GM21526 (cell line): ENCODE measurements at regions not wholly inside any gene's neighbourhood (a gene's known extent, or its start where the extent isn't known, plus 50 kb on each side); places are given as distances from the start of the nearest gene placed in this dataset.
"Not testable (repeated sequence)": the region's sequence is repeated elsewhere in the genome, so short reads cannot be mapped to it uniquely, and the experiment has no call there.

ENCODE experiments used
- ATAC-seq: cut with Tn5 transposase; IDR thresholded peaks from one replicate; pipeline ENCODE4 v1.9.1; 2021; ENCODE audit warnings: moderate library complexity; ENCODE audit not compliant: unreplicated experiment, low FRiP score

DNA sequence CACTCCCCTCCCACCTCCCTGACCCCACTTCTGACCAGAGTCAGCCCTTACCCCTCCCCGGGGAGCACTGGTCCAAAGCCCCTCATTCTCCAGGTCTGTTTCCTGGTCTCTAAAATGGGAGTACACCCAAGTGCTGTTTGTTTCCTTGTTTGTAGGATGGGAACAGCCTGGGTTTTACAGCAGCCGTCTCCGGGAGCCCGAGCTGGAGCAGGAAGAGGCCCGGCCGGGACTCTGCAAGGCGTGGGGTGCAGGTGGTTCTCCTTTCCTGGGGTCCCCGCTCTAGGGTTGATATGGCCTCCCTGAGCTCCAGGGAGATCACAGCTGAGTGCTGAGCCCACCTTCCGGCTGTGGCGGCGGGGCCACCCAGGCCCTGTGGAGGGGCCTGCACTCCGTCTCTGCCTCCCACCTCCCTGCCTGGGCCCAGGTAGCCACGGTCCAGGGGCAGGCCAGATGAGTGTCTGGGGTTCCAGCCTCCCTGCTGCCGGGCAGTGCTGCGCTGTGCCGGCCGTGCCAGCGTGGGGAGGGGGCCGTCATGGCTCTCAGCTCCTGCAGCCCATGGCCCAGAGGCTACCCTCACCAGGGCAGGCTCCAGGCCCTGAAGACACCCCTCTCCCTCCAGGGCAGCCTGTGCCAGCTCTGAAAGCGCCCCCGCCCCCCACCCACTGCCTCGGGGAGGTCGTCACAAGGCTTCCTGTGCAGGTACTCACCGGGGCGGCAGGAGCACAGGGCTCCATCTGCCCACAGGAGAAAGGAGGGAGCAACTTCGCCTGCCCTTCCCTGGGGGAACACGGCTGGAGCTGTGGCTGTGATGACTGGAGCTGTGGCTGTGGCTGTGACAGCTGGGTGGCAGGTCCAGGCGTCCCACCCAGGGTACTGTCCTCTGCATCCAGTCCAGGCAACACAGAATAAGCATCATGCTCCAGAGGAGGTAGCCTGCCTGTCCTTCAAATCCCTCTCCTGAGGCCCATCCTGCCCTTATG is 98.8 kb downstream of the ADRA2C start:
- no peak for ATAC-seq

DNA sequence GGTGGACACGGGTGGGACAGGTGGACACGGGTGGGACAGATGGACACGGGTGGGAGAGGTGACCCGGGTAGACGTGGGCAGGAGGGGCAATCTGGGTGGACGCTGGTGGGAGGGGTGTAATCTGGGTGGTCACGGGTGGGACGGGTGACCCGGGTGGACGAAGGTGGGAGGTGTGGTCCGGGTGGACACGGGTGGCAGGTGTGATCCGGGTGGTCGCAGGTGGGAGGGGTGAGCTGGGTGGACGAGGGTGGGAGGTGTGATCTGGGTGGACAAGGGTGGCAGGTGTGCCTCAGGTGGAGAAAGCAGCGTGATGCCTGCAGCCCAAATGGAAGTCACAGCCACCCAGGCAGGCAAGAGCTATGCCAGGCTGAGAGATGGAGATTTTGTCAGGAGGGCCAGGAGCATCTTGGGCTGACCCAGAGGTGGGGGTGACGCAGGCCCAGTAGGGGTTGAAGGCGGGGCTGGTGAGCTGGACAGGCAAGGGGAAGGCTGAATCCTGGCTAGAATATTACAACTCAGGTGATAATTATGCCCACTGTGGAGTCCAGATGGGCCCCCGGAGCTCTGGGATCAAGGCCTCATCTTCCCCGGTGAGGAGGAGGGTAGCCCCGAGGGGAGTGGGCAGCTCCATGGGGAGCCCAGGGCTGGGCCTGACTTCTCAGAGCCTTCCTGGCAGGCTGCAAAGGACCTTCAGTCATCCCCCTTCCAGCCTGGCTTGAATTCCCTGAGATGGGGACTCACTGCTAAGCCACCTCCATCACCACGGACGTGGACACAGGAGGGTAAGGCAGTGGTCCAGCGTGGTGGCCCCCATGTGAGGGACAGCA is 100.0 kb downstream of the ADRA2C start:
- no peak for ATAC-seq

DNA sequence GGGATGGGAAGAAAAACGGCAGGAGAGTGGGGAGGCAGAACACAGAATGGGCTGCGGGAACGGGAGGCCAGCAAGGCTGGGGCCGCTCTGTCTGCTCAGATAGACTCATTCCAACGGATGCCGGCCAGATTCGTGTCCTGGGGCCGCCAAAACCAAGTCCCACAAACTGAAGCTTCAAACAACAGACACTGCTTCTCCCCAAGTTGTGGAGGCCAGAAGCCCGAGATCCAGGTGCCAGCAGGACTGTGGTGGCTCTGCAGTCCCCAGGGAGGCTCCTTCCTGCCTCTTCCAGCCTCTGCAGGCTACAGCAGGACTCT is 100.6 kb downstream of the ADRA2C start:
- no peak for ATAC-seq

DNA sequence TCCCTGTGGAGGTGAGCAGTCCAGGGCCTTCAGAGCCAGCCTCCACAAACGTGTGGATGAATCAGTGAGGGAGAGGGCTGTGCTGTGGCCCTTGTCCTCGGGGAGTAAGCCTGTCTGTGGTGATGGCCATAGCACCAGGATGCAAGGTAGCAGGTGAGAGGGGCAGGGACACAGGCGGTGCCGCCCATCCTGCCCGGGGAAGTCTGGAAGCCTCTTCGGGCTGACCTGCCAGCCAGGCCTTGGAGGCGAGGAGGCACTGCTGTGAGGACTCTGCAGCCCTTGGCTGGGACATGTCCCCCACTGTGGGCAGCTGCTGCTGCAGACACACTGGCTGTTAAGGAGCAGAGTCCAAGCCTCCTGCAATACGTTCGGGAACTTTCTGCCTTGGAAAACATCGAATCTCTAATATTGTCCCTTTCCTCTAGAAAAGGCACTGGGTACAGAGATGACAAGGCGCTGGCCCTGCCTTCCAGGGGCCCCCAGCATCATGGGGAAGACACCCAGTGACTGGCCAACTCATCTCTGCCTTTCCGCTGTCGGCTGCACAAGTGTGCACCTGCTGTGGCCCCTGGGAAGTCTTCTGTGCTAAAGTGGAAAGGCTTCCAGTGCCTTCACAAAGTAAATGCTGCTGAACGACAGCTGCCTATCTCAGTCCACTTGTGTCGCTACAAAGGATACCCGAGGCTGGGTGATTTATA is 101.4 kb downstream of the ADRA2C start:
- ATAC-seq, result no peak

DNA sequence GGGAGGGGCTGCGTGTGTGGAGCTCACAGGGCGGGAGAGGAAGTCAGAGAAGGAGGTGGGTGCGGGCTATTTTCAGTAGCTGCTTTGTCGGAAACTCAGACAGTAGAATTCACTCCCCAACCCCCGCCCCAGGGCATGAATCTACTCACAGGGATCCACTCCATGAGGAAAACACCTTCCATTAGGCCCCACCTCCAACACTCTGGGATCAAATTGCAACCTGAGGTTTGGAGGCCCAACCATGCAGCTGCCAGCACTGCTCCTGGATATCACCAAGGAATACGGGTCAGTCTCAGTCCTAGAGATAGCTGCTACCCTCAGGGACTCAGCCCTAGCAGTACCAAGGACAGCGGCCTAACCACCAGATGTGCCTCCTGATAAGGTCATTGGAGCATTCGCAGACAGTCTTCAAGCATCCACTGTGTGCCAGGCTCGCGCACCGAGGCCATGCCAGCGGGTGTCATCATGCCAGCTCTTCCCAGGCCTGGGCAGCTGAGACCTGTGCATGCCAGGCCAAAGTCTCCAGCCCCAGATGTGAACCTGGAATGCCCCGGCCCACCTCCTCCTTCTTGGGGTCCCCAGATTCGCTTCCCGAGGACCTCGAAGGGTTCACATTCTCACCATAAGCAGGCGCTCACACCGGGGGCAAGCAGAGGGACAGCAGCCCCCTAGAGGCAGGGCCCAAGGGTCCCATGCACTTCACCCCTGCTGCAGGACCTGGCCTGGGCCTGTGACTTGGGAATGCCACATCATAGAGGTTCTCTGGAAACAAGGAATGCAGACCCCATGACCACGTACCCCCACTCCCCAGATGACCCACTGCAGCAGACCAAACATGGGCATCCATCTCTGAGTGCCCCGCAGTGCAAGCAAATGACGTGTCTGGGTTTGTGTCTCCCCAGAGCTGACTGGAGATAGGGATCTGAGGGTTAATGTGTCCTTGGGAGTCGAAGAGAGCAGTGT is 102.3 kb downstream of the ADRA2C start:
- ATAC-seq, result no peak

DNA sequence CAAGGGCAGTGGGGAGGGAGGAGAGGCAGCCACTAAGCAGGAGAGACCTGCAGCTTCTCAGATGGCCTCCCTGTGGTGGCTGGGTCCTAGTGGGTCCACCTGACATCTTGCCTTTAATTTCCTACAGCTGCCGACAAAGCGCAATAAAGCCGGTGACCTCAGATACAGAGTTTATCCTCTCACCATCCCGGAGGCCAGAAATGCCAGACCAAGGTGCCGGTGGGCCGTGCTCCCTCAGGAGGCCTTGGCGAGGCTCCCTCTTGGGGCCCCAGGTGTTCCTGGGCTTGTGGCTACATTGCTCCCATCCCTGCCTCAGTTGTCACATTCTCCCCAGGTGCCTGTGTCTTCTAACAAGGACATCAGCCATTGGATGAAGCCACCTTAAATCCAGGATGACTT is 103.0 kb downstream of the ADRA2C start:
- ATAC-seq, result no peak

DNA sequence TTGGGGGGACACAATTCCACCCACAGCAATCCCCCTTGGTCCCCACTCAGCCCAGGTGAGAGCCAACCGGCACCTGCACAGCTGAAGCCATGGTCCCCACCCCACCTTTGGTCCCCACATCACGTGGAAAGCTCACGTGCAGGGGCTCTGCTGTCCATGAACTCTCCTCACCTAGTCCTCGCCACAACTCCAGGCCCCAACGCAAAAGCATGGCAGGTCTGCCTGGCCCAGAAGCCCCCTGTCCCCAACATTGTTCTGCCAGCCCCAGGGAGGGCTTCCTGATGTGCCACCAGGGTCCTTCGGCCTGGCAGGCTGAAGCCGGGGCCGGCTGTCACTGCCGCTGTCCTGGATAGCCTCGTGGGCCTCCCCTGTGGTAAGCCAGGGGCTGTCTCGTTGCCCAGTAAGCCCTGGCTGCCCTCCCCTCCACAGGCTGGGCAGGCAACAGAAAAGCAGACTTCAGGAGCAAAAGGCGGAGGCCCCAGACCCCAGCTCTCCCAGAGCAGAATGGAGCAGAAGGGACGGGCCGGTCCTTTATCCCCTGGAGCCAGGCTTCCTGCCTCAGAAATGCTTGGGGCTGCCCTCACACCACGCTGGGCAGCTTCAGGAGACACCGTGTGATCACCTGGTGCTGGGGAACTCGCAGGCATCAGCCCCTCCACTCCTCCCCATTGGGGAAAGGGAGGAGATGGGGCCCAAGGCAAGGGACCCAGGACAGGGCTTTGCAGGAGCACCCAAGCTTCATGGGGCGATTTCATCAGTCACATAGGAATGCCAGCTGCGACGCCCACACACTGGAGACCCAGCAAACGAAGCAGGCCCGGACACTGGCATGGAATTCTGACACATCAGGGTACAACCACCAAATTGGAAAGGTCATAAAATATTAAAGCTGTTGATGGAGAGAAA is 103.7 kb downstream of the ADRA2C start:
- ATAC-seq, result no peak

DNA sequence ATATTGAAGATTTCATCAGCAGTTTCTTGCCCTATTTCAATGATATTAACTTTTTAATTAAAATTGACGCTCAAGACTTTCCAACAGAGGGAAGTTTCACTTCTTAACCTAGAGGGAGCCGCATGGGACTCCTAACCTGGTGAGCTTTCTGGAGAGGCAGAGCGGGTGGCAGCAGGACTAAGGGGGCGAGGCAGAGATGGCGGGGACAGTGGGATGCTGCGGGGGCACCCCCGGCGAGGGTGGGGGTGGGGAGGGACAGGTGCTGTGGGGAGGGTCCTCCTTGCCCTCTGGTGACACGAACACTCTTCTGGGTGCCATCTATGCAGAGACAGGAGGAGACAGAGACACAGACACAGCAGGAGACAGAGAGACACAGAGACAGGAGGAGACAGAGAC is 104.4 kb downstream of the ADRA2C start:
- no peak for ATAC-seq

DNA sequence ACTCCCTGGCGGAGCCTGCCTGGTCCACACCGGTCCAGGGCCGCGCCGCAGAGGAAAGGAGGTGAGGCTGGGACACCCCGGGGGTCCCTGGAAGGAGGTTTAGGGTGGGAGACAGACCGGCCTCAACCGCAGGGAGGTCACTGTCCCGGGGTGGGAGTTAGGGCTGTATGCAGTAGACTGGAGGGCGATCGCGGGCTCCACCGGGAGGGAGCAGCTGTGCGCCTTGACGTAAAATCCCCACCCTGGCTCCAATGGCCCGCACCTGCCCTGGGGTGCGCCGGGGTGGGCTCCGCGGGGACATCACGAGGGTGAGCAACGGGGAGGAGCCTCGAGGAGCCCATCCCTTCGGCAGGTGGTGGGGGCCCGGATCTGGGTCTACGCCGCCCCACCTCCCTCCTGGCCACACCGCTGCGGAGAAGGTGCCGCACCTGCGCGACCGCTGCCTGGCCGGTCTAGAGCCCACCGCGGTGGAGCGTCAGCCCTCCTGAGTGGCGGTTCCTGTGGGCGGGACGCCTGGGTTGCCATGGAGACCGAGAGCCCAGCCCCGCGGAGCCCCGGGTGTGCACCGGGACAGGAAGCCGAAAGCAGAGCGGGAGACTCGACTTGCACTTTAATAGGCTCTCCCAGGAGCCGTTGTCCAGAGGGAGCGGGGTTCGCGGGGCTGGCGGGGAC is 105.1 kb downstream of the ADRA2C start:
- ATAC-seq, result no peak

DNA sequence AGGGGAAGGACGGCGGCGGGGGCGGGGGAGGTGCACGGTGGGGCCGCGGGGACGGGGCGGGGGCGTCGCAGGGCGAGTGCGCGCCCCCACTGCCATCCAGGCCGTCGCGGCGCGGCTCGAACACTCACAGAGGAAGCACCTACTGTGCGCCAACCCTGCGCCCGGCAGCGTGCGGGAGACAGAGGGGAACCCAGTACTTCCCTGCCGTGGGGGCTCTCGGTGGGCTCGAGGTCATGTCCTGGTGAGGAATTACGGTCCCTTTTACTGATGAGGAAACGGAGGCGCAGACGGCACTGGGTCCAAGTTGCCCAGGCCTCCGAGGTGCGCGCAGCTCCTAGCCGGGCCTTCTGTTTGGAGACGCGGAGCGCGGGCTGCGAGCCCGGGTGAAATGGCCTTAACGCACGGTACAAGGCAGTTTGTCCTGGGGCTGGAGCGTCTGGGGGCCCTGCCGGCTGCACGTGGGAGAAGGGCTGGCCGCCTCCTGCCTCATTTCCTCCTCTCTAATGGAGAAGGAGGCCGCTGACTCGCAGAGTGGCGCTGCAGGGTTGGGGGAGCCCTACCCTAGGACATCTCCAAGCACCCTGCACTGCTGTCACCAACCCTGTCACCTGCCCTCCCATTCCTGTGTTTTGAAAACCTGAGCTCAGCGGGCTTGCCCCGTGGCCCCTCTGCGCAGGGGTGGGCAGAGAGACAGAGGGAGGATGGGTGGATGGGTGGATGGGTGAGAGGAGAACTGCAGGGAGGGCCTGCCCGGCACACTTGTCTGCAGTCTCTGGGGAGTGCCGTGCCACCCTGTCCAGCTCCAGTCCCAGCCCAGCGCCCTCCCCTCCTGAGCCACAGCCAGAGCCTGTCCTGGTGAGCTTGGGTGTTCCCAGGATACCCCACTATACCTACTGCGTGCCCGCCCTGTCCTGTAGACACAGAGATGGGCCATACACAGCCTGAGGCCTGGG is 106.0 kb downstream of the ADRA2C start:
- no peak for ATAC-seq

DNA sequence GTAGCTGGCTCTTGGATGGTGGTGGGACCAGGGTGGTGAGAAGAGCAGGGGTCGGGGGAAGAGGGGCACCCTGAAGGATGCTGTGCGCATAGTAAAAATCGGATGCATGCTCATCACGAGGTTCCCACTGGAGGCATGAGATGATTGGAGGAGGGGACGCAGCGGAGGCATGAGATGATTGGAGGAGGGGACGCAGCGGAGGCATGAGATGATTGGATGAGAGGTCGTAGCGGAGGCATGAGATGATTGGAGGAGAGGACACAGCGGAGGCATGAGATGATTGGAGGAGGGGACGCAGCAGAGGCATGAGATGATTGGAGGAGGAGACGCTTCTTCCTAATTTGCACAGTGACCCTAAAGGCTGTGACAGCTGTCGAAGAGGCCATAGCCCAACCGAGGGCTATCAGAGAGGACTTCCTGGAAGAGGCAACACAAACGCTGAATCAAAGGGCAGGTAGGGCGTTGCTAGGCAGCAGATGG is 106.7 kb downstream of the ADRA2C start:
- ATAC-seq, result no peak

DNA sequence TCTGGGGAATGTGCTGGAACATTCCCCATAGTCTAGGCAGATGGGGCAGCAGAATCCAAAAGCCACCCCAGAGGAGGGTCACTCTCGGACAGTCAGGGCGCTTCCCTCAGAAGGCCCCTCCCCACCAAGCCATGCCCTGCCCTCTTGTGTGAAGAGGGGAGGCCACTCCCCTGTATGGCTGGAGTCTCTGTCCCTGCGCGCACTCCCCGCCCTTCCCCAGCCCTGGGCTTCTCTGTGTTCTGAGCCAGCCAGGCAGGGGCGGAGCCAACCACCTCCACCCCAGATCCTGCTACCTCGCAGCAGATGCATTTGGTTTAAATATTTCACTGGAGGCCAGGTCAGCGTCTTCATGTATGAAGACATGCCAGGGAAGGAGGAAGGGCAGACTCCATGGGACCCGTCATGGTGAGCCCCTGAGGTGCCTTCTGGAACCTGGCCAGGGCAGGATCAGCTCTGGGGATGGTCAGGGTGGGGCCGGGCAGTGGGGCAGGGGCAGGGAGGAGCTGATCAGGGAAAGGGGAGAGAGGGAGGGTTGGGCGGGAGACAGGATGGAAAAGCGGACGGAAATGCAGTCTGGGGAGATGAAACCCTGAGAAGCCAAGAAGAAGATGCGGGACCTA is 107.3 kb downstream of the ADRA2C start:
- no peak for ATAC-seq

DNA sequence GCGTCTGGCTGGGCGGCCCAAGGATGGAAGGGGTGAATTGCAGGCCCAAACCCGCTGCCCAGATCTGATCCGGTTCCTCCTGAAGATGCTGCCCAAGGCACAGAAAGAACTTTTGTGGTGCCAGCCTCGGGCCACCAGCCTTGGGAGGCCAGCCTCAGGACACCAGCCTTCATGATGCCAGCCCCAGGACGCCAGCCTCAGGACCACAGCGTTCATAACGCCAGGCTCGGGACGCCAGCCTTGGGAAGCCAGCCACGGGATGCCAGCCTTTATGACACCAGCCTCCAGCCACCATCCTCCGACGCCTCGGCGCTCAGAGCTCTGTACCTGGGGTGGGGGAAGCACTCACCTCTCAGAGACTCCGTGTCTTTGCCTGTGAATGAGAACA is 107.8 kb downstream of the ADRA2C start:
- ATAC-seq, result no peak

DNA sequence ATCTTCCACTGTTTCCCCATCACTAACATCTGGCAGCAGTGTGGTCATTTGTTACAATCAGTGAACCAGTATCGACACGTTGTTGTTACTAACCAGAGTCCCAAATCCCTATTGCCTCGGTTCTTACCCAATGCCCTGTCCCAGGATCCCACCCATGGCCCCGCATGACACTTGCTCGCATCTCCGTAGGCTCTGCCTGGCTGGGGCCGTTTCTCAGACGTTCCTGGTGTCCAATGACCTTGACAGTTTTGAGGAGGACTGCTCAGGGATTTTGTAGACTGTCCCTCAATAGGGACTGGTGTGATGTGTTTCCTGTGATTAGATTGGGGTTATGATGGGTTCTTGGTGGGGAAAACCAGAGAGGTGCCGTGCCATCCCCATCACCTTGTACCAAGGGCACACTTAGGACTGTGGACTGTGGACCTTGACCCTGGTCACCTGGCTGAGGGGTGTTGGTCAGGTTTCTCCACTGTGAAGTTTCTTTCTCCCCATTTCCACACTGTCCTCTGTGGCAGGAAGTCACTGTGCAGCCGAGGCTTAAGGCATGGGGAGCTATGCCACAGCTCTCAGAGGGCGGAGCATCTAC is 108.4 kb downstream of the ADRA2C start:
- no peak for ATAC-seq

DNA sequence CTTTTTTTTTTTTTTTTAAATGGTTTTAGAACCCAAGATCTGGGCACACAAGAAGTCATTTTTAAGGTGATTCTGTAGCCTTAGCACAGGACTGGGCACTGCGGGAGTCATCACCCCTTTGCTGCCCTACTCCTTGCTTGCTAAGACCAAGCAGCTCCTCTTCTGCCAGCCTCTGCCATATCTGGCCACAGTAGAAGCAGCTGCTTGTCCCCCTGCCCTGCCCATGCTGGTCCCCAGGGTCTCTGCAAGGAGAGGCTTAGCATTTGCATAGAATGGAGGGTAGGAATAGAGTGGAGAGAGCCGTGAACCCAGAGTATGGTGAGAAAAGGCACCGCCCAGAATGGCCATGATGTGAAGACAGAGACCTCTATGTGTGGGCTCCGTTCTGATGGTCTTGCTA is 109.3 kb downstream of the ADRA2C start:
- no peak for ATAC-seq

DNA sequence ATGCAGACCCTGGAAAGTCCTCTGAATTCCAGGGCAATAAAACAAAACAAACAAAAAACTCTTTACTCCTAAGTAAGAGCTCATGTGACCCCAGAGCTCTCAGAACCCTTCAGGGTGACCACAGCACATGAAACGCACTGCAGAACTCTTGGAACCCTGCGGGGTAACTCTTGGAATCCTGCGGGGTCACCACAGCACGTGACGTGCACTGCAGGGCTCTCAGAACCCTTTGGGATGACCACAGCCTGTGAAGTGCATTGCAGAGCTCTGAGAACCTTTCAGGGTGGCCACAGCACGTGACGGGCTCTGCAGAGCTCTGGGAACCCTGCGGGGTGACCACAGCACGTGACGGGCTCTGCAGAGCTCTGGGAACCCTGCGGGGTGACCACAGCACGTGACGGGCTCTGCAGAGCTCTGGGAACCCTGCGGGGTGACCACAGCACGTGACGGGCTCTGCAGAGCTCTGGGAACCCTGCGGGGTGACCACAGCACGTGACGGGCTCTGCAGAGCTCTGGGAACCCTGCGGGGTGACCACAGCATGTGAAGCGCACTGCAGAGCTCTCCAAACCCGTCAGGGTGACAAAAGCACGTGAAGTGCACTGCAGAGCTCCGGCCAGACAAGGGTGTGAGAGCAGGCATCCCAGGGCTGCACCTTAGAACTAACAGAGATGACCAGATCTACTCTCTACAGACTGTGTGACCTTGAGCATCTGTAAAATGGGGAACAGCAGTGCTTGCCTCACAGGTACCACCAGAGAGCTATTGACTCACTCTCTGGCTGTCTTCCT is 110.1 kb downstream of the ADRA2C start:
- not testable (repeated sequence) for ATAC-seq
